ENCODE measurements at regions not wholly inside any gene's neighbourhood (a gene's known extent, or its start where the extent isn't known, plus 50 kb on each side); places are given as distances from the start of the nearest gene placed in this dataset.

DNA sequence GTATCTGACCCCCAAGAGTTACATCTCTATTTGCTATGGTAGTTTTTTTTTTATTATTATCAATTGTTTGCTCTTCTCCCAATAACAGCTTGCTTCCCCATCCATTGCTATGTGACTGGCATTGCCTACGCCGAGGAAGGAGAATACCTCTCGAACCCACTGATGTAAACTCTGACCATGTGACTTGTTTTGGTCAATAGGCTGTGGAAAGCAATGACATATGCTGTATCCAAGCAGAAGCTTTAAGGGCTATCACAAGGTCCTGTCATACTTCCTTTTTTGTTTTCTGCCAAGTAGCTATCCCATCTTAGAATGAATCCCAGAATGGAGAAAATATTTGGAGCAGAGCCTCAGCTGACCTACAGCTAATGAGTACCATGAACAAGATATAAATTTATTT lies 111.0 kb upstream of the FRMD4B start (continued):
- TF ChIP-seq DPF2 (IDR thresholded peaks at IDR 0.05) (no peak), STAT3 (IDR thresholded peaks at IDR 0.05; ENCODE audit: low read depth, low read length) (no peak), ZNF384 (IDR thresholded peaks at IDR 0.05; ENCODE audit: borderline replicate concordance, low read depth, low read length) (no peak), RUNX3 (IDR thresholded peaks at IDR 0.05; ENCODE audit: low read length) (no peak)

DNA sequence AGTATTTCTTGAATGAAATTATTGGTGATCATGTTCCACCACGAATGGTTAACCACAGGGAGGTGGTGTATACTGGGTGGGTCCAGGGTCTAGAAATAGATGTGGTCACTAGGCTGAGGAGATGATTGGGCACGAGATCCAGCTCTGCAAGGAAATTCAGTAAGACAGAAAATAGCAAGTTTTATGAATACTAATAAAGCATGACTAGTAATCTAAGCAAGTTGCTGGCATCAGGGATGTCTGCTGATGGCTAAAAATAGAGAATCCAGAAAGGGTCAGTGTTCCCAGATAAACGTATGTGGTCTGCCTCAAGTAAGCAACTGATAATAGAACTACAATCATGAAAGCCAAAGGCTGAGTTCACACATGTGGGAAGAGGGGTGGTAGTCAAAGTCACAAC lies 108.3 kb upstream of the FRMD4B start:
- no peaks in the 10 kb centered on the region for H3K36me3 ChIP-seq (ENCODE audit: control insufficient read depth in 2 of 2, insufficient read depth in 2 of 2, low read length in 1 of 2)
- CTCF ChIA-PET = no interaction called here
- 1% methylated on average over 3 of the region's 3 CpGs for WGBS (ENCODE audit: insufficient coverage, insufficient replicate concordance, low lambda C conversion rate, missing lambda C conversion rate)
- RAD21 ChIA-PET (ENCODE audit: unreplicated experiment) = no interaction called here
- no peaks in the 10 kb centered on the region for H3K9me3 ChIP-seq (replicated peaks; ENCODE audit: control insufficient read depth, insufficient read depth, low read length)
- H4K20me1 ChIP-seq (ENCODE audit: control insufficient read depth, insufficient read depth) = no peaks in the 10 kb centered on the region
- no peaks in the 10 kb centered on the region for H3K79me2 ChIP-seq (ENCODE audit: control insufficient read depth, insufficient read depth, low read length)
- BruUV-seq (replicated peaks) = no TSS peak
- H3K9ac ChIP-seq (ENCODE audit: control insufficient read depth, insufficient read depth, low read length) = no peak overlapping the region
- POLR2A ChIA-PET = no interaction called here
- FAIRE-seq = no peak
- no peak for ATAC-seq
- no peak for DNase-seq (ENCODE audit: low read depth, low spot score)
- H2AFZ ChIP-seq (ENCODE audit: control insufficient read depth, low read depth, low read length) = no peak overlapping the region
- no peak overlapping the region for H3K27ac ChIP-seq (ENCODE audit: control insufficient read depth, insufficient read depth)
- intact Hi-C loops (cut with micrococcal nuclease; ENCODE audit: unreplicated experiment) = no loop called here
- H3K4me1 ChIP-seq (ENCODE audit: control insufficient read depth, insufficient read depth, low read length) = no peaks in the 10 kb centered on the region
- H3K4me3 ChIP-seq = no peak overlapping the region
- H3K27me3 ChIP-seq (replicated peaks in 1 of 2; ENCODE audit: control insufficient read depth in 2 of 2, insufficient read depth in 2 of 2, low read length in 1 of 2) = no peaks in the 10 kb centered on the region; a peak in 1 of 4 replicates
- in situ Hi-C loops (cut with MboI) = no loop called here
- H3K4me2 ChIP-seq (ENCODE audit: control insufficient read depth, insufficient read depth) = no peak overlapping the region
- SMC1A ChIA-PET (ENCODE audit: uncharacterized antibody, unreplicated experiment) = no interaction called here
- TF ChIP-seq HDAC2 (IDR thresholded peaks at IDR 0.05) = no peak
- no peak for TF ChIP-seq EGR1 (IDR thresholded peaks at IDR 0.05; ENCODE audit: borderline replicate concordance in 1 of 2, low read depth in 2 of 2, low read length in 2 of 2)
- TF ChIP-seq POLR2AphosphoS5 (IDR thresholded peaks at IDR 0.05; ENCODE audit: low read length) = no peak
- TF ChIP-seq SMAD1 (IDR thresholded peaks at IDR 0.05; ENCODE audit: low read depth, partially characterized antibody) = no peak
- no peak for TF ChIP-seq CHD4 (IDR thresholded peaks at IDR 0.05)
- TF ChIP-seq, protein P1, sequence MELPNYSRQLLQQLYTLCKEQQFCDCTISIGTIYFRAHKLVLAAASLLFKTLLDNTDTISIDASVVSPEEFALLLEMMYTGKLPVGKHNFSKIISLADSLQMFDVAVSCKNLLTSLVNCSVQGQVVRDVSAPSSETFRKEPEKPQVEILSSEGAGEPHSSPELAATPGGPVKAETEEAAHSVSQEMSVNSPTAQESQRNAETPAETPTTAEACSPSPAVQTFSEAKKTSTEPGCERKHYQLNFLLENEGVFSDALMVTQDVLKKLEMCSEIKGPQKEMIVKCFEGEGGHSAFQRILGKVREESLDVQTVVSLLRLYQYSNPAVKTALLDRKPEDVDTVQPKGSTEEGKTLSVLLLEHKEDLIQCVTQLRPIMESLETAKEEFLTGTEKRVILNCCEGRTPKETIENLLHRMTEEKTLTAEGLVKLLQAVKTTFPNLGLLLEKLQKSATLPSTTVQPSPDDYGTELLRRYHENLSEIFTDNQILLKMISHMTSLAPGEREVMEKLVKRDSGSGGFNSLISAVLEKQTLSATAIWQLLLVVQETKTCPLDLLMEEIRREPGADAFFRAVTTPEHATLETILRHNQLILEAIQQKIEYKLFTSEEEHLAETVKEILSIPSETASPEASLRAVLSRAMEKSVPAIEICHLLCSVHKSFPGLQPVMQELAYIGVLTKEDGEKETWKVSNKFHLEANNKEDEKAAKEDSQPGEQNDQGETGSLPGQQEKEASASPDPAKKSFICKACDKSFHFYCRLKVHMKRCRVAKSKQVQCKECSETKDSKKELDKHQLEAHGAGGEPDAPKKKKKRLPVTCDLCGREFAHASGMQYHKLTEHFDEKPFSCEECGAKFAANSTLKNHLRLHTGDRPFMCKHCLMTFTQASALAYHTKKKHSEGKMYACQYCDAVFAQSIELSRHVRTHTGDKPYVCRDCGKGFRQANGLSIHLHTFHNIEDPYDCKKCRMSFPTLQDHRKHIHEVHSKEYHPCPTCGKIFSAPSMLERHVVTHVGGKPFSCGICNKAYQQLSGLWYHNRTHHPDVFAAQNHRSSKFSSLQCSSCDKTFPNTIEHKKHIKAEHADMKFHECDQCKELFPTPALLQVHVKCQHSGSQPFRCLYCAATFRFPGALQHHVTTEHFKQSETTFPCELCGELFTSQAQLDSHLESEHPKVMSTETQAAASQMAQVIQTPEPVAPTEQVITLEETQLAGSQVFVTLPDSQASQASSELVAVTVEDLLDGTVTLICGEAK (IDR thresholded peaks at IDR 0.05; ENCODE audit: borderline replicate concordance) = no peak
